8988T (cell line): ENCODE measurements at regions not wholly inside any gene's neighbourhood (a gene's known extent, or its start where the extent isn't known, plus 50 kb on each side); places are given as distances from the start of the nearest gene placed in this dataset.

Source experiments
- DNase-seq: peaks from one replicate; pipeline ENCODE4 v3.0.0; 2011

- no peak for DNase-seq
Observed at GRCh38 chr9:109886041-109886440, 106.0 kb downstream of the PALM2AKAP2 start.

- no peak for DNase-seq
Observed at GRCh38 chr9:109886617-109887016, 106.6 kb downstream of the PALM2AKAP2 start.

- no peak for DNase-seq
Observed at GRCh38 chr9:109887079-109887478, 107.1 kb downstream of the PALM2AKAP2 start.

GRCh38 chr9:109888695-109889094, 108.7 kb downstream of the PALM2AKAP2 start:
- DNase-seq, result no peak

- DNase-seq, result no peak
Observed at GRCh38 chr9:109889456-109889855, 109.5 kb downstream of the PALM2AKAP2 start.

GRCh38 chr9:109893241-109893640, 113.2 kb downstream of the PALM2AKAP2 start:
- DNase-seq, result no peak

GRCh38 chr9:109894473-109894872, 114.5 kb downstream of the PALM2AKAP2 start:
- DNase-seq, result no peak

- DNase-seq, result no peak
Observed at GRCh38 chr9:109894921-109895758, 115.1 kb downstream of the PALM2AKAP2 start.

- DNase-seq, result no peak
Observed at GRCh38 chr9:109901201-109901600, 121.2 kb downstream of the PALM2AKAP2 start.

GRCh38 chr9:109903515-109904138, 123.6 kb downstream of the PALM2AKAP2 start:
- DNase-seq, result no peak

- DNase-seq, result no peak
Observed at GRCh38 chr9:109904666-109905065, 124.7 kb downstream of the PALM2AKAP2 start.

- DNase-seq, result no peak
Observed at GRCh38 chr9:109905472-109905871, 125.5 kb downstream of the PALM2AKAP2 start.

- DNase-seq, result no peak
Observed at GRCh38 chr9:109906766-109907382, 126.9 kb downstream of the PALM2AKAP2 start.

- no peak for DNase-seq
Observed at GRCh38 chr9:109907400-109907799, 127.4 kb downstream of the PALM2AKAP2 start.

- DNase-seq, result no peak
Observed at GRCh38 chr9:109907810-109908458, 127.9 kb downstream of the PALM2AKAP2 start.

GRCh38 chr9:109908459-109909390, 128.7 kb downstream of the PALM2AKAP2 start:
- DNase-seq, result no peak

- DNase-seq, result no peak
Observed at GRCh38 chr9:109910671-109911518, 130.9 kb downstream of the PALM2AKAP2 start.

- DNase-seq, result no peak
Observed at GRCh38 chr9:109912082-109912582, 132.1 kb downstream of the PALM2AKAP2 start.

- DNase-seq, result no peak
Observed at GRCh38 chr9:109912726-109913460, 132.9 kb downstream of the PALM2AKAP2 start.

- no peak for DNase-seq
Observed at GRCh38 chr9:109913461-109913810, 133.4 kb downstream of the PALM2AKAP2 start.
